ENCODE measurements at regions not wholly inside any gene's neighbourhood (a gene's known extent, or its start where the extent isn't known, plus 50 kb on each side); places are given as distances from the start of the nearest gene placed in this dataset.

GRCh38 chr9:75414371-75415160 lies 326.3 kb downstream of the OSTF1 start:
- TF ChIP-seq HNF4A (conservative IDR thresholded peaks at IDR 0.05) (no peak), JUND (IDR thresholded peaks at IDR 0.05) (no peak), YY1 (IDR thresholded peaks at IDR 0.05) (no peak), RAD21 (IDR thresholded peaks at IDR 0.05) (no peak), SP1 (IDR thresholded peaks at IDR 0.05) (no peak), FOXA2 (IDR thresholded peaks at IDR 0.05) (no peak), GABPA (IDR thresholded peaks at IDR 0.05 in 1 of 2, conservative IDR thresholded peaks at IDR 0.05 in 1 of 2) (no peak), FOXA1 (IDR thresholded peaks at IDR 0.05) (no peak), NR2F2 (IDR thresholded peaks at IDR 0.05) (no peak), HNF4G (IDR thresholded peaks at IDR 0.05) (no peak), RXRA (IDR thresholded peaks at IDR 0.05) (no peak), TAF1 (conservative IDR thresholded peaks at IDR 0.05) (no peak)
- TF ChIP-seq, protein P1, sequence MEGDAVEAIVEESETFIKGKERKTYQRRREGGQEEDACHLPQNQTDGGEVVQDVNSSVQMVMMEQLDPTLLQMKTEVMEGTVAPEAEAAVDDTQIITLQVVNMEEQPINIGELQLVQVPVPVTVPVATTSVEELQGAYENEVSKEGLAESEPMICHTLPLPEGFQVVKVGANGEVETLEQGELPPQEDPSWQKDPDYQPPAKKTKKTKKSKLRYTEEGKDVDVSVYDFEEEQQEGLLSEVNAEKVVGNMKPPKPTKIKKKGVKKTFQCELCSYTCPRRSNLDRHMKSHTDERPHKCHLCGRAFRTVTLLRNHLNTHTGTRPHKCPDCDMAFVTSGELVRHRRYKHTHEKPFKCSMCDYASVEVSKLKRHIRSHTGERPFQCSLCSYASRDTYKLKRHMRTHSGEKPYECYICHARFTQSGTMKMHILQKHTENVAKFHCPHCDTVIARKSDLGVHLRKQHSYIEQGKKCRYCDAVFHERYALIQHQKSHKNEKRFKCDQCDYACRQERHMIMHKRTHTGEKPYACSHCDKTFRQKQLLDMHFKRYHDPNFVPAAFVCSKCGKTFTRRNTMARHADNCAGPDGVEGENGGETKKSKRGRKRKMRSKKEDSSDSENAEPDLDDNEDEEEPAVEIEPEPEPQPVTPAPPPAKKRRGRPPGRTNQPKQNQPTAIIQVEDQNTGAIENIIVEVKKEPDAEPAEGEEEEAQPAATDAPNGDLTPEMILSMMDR (IDR thresholded peaks at IDR 0.05; ENCODE audit: low read depth, low read length, missing input control): no peak
- TF ChIP-seq, protein P2, sequence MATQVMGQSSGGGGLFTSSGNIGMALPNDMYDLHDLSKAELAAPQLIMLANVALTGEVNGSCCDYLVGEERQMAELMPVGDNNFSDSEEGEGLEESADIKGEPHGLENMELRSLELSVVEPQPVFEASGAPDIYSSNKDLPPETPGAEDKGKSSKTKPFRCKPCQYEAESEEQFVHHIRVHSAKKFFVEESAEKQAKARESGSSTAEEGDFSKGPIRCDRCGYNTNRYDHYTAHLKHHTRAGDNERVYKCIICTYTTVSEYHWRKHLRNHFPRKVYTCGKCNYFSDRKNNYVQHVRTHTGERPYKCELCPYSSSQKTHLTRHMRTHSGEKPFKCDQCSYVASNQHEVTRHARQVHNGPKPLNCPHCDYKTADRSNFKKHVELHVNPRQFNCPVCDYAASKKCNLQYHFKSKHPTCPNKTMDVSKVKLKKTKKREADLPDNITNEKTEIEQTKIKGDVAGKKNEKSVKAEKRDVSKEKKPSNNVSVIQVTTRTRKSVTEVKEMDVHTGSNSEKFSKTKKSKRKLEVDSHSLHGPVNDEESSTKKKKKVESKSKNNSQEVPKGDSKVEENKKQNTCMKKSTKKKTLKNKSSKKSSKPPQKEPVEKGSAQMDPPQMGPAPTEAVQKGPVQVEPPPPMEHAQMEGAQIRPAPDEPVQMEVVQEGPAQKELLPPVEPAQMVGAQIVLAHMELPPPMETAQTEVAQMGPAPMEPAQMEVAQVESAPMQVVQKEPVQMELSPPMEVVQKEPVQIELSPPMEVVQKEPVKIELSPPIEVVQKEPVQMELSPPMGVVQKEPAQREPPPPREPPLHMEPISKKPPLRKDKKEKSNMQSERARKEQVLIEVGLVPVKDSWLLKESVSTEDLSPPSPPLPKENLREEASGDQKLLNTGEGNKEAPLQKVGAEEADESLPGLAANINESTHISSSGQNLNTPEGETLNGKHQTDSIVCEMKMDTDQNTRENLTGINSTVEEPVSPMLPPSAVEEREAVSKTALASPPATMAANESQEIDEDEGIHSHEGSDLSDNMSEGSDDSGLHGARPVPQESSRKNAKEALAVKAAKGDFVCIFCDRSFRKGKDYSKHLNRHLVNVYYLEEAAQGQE (IDR thresholded peaks at IDR 0.05): no peak
- TF ChIP-seq, protein P3, sequence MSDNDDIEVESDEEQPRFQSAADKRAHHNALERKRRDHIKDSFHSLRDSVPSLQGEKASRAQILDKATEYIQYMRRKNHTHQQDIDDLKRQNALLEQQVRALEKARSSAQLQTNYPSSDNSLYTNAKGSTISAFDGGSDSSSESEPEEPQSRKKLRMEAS (IDR thresholded peaks at IDR 0.05): no peak
- TF ChIP-seq, protein P4, sequence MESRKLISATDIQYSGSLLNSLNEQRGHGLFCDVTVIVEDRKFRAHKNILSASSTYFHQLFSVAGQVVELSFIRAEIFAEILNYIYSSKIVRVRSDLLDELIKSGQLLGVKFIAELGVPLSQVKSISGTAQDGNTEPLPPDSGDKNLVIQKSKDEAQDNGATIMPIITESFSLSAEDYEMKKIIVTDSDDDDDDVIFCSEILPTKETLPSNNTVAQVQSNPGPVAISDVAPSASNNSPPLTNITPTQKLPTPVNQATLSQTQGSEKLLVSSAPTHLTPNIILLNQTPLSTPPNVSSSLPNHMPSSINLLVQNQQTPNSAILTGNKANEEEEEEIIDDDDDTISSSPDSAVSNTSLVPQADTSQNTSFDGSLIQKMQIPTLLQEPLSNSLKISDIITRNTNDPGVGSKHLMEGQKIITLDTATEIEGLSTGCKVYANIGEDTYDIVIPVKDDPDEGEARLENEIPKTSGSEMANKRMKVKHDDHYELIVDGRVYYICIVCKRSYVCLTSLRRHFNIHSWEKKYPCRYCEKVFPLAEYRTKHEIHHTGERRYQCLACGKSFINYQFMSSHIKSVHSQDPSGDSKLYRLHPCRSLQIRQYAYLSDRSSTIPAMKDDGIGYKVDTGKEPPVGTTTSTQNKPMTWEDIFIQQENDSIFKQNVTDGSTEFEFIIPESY (IDR thresholded peaks at IDR 0.05): no peak
- Histone ChIP-seq H3K27me3 (ENCODE audit: control insufficient read depth in 4 of 4, insufficient read depth in 4 of 4, low read length in 3 of 4) (no peaks in the 10 kb centered on the region), H3K9ac (ENCODE audit: low read depth in 1 of 2, low read length in 2 of 2) (no peak overlapping the region), H3K4me3 (ENCODE audit: low read depth in 1 of 3, low read length in 3 of 3) (no peak overlapping the region), H3K4me1 (ENCODE audit: control insufficient read depth in 4 of 4, insufficient read depth in 4 of 4, low read length in 3 of 4) (no peaks in the 10 kb centered on the region), H3K9me3 (ENCODE audit: control insufficient read depth in 4 of 4, low read length in 3 of 4) (no peaks in the 10 kb centered on the region), H3K27ac (ENCODE audit: low read depth in 1 of 2, low read length in 2 of 2) (no peak overlapping the region), H3K36me3 (ENCODE audit: control insufficient read depth in 4 of 4, insufficient read depth in 3 of 4, low read depth in 1 of 4, low read length in 3 of 4) (no peaks in the 10 kb centered on the region)
- 63% methylated on average over 5 of the region's 5 CpGs for WGBS
- DNase-seq (ENCODE audit: low spot score): no peak

- H3K4me3 ChIP-seq (ENCODE audit: low read depth in 1 of 3, low read length in 3 of 3): no peak overlapping the region
- H3K9me3 ChIP-seq (ENCODE audit: control insufficient read depth in 4 of 4, low read length in 3 of 4): no peaks in the 10 kb centered on the region
- DNase-seq (ENCODE audit: low spot score): no peak
- H3K4me1 ChIP-seq (ENCODE audit: control insufficient read depth in 4 of 4, insufficient read depth in 4 of 4, low read length in 3 of 4): no peaks in the 10 kb centered on the region
- H3K27ac ChIP-seq (ENCODE audit: low read depth in 1 of 2, low read length in 2 of 2): no peak overlapping the region
- no peaks in the 10 kb centered on the region for H3K36me3 ChIP-seq (ENCODE audit: control insufficient read depth in 4 of 4, insufficient read depth in 3 of 4, low read depth in 1 of 4, low read length in 3 of 4)
- no peaks in the 10 kb centered on the region for H3K27me3 ChIP-seq (ENCODE audit: control insufficient read depth in 4 of 4, insufficient read depth in 4 of 4, low read length in 3 of 4)
- WGBS: 90% methylated on average over 4 of the region's 4 CpGs
- H3K9ac ChIP-seq (ENCODE audit: low read depth in 1 of 2, low read length in 2 of 2): no peak overlapping the region
- TF ChIP-seq, protein P2 (IDR thresholded peaks at IDR 0.05): no peak
- TF ChIP-seq FOXA1 (IDR thresholded peaks at IDR 0.05) (no peak), JUND (IDR thresholded peaks at IDR 0.05) (no peak), NR2F2 (IDR thresholded peaks at IDR 0.05) (no peak), ATF3 (IDR thresholded peaks at IDR 0.05) (no peak), HNF4A (conservative IDR thresholded peaks at IDR 0.05) (no peak), FOXA2 (IDR thresholded peaks at IDR 0.05) (no peak), YY1 (IDR thresholded peaks at IDR 0.05) (no peak)
Observed at GRCh38 chr9:75417471-75417870, 329.2 kb downstream of the OSTF1 start.

Measured in liver (tissue), 8 donors.